NCI-H446 (cell line): ENCODE measurements at regions not wholly inside any gene's neighbourhood (a gene's known extent, or its start where the extent isn't known, plus 50 kb on each side); places are given as distances from the start of the nearest gene placed in this dataset.

Experiments
- DNase-seq, 2 experiments: peaks; one replicate each; lab custom pipeline; 2025; lab: John Stamatoyannopoulos, UW

DNA sequence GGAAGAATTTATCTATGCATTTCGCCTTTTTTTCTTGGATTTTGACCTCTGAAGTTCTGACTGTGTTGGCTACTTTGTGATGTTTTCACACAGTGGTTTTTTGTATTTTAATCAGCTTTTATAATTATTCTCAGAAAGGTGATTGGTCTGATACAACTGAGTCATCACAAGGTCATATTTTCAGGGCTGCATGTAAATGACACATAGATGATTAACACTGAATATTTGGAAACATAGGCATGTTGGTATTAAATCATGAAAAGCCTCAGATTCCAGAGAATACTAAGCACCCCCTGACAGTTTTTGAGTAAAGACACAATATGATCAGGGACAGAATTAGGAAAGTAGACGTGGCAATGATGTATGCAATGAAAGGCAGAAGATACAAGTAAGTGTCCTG lies 175.5 kb upstream of the SLCO3A1 start:
- DNase-seq = no peak

DNA sequence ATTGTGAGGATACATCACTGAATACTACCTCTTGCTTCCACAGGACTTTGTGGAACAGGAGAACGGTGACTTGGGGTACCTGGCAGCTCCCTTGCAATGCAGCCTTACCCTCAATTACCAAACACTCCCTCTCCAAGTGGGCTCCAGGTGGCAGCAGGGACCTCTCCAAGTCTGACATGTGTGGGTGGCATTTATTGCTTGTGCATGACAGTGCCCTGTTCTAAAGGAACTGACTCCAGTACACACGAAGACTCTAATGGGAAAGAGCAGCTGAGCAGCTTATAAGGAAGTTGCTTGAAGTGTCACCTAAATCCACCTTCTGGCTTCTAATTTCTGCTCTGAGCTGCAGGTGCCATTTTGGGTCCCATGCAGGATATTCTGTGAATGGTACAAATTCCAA lies 174.1 kb upstream of the SLCO3A1 start:
- no peak for DNase-seq

DNA sequence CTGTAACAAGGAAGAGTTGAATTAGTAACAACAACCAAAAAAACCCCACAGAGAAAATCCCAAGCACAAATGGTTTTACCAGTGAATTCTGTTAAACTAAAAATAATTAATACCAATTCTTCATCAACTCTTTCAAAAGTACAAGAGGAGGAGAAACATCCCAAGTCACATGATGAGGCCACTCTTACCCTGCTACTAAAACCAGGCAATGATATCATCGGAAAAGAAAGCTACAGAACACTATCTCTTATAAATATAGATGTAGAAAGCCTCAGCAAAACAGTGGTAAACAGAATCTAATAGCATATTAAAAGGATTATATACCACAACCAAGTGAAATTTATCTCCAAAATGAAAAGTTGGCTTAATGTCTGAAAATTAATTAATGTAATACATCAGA lies 168.1 kb upstream of the SLCO3A1 start:
- no peak for DNase-seq

DNA sequence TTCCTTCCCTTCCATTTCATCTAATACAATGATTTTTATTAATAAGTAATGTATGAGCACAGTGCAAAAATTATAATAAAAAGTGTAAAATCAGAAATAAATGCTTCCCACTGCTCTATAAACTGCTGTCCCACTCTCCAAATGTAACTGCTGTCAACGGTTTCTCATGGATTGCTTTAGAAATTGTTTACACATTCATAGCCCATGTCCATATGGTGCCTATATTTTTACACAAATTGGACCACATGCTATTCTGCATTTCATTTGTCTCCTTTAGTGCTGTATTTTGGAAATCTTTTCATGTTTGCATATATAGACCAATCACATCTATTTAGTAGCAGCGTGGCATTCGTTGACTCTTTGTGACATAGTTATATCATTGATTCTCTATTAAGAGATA lies 164.7 kb upstream of the SLCO3A1 start:
- DNase-seq = peak in 1 of 2 experiments; percentile 14

DNA sequence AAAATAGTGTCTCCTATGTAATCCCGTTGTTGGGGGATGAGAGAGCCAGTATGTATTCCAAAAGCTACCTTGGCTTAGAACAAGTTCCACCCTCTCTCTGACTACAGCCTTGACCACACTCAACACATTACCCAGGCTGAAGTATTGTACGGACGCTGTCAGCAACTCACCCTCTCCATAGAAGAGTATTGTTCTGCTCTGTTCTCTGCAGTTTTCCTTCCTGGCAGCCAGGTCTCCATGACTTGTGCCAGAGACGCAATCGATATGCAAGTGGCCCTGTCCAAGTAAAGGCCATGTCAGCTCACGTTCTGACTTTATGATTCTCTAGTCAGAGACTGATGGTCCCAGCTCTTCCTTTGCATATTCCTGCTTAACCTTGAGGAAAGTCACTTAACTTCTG lies 164.1 kb upstream of the SLCO3A1 start:
- no peak for DNase-seq

DNA sequence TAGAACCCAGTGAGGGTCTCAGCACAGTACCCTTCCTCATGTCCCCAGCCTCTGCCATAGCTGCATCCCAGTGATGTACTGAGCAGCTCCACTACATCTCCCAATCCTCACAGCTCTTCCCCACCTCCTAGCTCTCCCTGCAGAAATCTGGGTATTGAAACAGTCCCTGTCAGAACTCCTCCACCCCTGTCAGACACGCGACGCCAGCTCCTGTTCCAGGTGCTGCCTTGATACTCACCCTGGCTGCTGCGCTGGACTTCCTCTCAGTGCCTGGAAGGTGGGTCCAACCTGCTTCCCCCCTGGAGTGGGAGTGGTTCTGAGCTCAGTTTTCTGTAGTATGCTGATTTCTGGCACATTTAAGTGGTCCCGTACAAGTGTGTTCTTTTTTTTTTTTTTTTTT lies 160.9 kb upstream of the SLCO3A1 start:
- no peak for DNase-seq

DNA sequence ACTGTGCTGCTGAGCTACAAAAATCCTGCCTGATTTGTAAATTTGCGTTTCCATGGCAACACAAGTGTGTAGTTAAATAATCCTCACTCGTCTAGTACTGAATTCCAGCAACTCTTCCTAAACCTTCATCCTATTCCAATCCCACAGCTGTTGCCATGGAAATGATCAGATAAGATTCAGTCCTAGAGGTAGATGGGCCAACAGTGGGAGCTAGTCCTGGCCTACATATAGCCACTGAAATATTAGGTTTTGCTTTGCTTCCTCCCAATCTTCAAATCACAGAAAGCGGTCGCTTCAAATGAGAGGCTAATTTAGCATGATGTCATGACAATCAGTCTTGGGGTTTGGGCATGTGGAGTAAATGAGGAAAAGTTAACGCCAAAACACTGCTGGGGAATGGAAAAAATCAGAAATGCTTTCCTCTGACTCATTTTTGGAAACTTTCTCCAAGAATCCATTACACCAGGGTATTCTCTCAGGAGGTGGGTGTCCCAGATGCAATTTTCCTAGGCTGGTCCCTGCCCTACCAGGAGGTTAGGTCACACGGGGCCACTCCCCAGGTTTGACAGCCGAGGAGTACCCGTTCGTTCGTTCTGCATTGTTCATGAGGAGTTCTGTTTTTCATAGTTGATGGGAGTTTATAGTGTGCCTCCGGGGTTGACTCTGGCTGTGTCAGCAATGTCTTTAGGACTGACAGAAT lies 159.2 kb upstream of the SLCO3A1 start:
- DNase-seq = peak in 1 of 2 experiments; percentile 28

DNA sequence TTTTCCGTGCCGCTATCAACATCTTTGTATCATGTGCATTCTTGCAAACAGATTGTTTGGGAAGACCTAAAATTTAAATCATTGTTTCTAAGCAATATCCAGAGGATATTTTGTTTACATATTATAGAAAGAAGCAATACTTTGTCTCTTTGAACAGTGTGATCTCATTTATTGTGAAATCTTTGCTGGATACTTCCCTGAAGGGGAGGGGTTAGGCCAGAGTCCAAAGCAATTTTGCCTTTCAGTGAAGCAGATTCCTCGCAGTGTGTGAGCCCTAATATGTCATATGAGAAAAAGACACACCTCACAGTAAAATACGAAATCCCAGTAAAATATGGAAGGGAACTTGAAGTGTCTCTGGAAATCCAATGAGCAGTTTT lies 158.7 kb upstream of the SLCO3A1 start:
- no peak for DNase-seq

DNA sequence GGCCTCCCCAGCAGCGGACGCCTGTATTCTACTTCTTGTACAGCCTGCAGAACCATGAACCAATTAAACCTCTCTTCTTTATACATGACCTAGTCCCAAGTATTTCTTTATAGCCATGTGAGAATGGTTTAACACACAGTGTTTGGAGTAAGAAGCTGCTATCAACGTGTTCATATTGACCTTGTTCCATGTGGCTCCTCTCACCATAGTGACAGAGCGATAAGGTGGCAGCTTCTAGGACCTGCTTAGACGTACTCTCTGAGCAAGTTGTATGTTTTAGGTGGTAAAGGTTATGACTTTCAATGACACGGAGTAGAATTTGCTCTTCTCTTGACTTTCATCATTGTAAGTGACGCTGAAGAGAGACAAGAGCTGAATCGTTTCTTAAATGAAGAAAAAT lies 157.7 kb upstream of the SLCO3A1 start:
- DNase-seq = no peak

DNA sequence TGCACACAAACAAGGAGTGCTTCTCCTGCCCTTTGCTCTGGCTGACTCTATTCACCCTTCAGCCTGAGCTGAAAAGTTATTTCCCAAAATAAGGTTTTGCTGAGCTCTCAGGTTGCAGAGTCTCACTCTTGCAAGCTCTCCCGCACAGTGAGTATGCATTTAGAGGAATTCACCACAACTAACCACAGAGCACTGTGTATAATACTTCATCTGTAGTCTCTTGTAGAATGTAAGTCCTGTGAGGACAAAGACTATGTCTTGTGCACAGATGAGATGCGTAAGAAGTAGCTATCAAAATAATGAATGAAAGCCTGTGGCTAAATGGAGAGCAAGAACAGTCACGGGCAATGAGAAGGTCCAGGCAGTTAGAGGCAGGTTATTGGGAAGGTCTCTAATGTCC lies 156.5 kb upstream of the SLCO3A1 start:
- no peak for DNase-seq

DNA sequence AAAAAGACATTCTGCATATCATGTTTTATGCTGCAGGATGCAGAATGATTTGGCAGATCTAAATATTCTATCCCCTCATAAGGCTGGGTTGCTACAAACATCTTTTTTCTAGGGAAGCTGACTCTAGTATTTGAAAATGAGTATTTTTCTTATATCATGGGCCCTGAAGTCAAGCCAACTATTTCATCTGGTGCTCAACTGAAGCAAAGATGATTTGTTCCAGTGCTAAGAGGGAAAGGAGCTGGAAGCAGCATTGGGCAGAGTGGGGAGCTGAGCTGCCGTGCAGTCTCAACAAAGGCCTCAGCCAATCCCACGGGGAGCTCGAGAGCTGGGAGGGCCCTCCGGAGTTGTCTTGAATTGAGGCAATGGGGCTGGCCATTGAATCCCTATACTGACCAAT lies 155.3 kb upstream of the SLCO3A1 start:
- no peak for DNase-seq

DNA sequence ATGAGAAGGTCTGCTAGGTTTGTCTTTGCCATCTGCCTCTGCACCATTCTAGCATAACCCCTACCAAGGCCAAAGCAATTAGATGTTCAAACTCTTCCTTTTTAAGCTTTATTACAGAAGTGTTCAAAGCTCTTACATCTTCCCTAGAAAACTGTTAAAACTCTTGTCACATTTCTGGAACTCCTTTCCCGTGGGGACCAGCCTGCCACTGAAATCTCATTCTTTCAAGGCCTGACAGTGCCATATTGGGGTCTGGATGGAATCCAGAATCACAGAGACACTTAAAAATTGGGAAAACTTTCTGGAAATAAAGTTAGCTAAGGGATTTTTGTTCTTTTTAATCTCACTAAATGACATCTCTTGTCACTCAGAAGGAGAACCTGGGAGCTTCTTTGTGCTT lies 153.8 kb upstream of the SLCO3A1 start:
- DNase-seq = no peak

DNA sequence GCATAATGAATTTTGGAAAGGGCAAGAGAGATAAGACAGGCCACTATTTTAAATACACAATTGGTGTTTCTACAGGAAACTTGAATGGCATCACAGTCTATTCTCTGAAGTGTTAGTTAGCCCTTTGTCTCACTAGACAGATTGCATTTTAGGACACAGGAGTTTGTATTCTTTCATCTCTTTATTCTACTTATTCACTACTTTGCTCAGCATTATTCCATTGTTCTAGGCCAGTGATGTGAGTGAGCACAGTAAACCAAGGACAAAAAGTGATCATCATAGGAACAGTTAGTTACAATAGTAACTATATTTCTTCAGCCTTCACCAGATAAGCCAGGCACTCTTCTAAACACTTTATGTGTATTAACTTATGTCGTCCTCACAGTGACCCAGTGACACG lies 150.2 kb upstream of the SLCO3A1 start:
- DNase-seq = no peak

DNA sequence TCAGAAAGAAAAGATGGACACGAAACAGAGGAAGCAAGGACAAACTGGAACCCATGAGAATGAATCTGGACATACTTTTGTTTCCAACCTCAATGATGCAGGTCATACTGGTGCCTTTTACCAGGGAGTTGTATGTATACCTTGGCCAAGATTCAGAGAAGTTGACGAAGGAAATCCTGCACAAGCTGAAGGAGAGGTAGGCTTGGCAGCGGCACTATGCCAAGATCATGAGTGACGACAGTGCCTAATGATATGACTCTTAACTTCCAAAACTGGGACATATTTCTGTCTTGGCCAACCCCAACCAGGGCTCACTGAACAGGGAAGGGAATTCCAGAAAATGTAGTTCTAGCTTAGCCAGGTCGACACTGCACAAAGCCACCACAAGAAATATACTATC lies 149.2 kb upstream of the SLCO3A1 start:
- DNase-seq = no peak

DNA sequence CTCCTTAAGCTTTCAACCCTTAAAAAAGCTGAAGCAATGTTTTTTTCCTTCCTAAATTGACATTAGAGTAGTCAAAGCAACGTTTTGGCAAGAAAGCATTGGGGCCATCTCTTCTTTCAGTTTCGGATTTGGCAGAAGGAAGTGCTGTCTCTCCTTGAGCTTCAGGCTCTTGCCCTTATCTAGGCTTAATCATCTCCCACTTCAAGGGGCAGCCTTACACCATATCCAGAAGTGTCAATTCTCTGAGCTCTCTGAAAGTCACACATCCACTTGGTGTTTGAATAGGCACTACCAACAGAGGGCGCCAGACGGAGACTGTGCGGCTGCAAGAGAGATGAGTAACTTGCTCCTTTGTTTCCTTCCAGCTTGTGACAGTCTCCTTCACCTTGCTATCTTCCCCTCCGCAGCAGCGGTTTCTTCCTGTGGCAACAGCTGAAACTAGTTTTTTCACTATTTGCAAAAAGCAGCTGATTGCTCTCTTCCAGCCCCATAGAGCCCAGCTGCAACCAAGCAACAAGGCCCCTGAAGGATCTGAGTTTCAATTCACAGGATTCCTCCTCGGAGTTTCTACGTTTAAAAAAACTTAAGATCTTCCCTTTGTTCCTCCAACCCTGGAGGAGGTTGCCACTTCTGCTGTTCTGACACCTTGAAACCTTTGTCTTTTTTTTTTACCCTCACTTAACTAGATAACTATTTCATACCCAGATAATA lies 147.0 kb upstream of the SLCO3A1 start:
- peak; percentile 14 to 72 for DNase-seq

DNA sequence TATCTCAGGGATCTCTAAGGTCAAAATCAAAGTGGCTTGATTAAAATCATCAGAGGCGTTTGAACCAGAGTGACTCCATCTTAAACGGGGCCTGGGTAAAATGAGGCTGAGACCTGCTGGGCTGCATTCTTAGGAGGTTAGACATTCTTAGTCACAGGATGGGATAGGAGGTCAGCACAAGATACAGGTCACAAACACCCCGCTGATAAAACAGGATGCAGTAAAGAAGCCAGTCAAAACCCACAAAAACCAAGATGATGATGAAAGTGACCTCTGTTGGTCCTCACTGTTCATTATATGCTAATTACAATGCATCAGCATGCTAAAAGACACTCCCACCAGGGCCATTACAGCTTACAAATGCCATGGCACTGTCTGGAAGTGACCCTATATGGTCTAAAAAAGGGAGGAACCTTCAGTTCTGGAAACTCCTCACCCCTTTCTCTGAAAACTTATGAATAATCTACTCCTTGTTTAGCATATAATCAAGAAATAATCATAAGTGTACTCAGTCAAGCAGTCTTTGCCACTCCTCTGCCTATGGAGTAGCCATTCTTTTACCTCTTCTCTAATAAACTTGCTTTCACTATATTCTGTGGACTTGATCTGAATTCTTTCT lies 143.3 kb upstream of the SLCO3A1 start:
- DNase-seq = no peak

DNA sequence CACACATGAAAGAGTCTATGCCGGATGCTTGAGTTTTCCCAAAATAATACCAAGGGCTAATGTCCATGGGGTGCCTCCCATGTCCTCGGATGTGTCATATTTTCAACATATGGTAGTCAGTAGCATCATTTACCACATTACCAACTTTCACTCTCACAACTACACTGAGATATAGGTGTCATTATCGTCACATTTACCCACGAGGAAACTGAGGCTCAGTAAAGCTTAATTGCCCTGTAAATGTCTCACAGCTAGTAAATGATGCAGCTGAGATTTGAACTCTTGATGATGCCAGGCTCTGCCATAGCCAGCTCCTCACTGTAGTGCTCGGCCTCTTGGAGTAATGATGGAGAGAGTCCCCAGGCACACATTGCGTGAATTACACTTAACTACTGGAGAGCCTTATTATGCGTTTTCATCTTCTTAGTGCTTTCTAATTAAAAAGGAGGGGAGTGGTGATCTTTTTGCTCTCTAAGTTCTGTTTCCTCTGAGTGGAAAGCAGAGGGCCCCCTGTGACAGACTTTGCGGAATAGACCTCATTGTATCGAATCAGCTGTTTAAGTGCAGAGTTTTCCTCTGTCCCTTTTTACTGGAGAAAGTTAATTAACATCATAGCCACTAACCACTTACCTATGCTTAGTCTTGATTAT lies 142.0 kb upstream of the SLCO3A1 start:
- no peak for DNase-seq

DNA sequence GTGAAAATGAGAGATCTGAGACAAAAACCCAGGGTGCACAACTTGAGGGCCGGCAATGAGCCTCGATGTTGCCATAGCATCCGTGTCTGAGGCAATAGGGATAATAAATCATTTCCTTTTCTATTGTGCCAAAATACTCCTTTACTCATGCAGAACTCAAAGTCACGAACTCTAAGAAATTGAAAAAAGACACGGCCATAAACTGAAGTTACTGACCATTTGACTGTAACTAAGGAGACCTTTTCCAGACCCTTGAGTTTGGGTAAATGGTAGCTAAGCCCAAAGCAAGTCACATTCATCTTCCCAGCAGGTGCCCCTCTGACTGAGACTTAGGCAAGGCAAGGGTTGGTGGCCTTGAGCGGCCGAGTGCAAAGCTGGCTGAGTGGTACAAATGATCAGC lies 141.2 kb upstream of the SLCO3A1 start:
- DNase-seq = no peak

DNA sequence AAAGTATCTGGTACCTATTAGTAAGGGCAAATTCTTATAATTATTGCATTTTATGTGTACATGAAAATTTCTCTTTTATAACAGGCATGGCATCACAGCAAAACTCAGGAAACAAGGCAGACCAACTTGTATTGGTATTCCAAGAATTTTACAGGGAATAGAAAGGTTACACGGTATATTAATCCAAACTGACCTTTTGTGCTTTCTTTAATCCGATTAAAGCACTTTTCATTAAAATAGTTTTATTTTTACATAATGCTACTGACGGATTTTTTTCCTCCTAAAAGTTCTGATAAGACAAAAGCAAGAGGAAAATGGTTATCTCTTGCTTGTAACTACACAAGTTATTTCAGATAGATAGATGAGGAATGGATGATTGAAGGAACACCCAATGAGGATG lies 137.0 kb upstream of the SLCO3A1 start:
- DNase-seq = no peak

DNA sequence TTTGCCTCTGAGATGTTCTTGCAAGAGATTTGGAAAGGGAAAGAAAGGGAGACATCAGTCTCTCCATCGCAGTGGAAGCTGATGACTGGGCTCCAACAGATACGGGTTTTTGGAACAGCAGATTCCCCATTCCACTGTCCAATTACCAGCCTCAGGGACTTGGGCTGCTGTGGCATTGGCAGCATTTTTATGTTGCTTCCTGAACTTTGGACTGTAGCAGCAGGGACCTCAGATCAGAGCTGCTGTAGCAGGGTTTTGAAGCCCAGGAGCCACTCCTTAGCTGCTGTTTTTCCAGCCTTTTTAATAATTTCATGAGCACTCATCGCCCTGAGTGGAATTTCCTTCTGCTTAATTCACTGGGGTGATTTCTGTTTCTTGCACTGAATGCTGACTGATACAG lies 135.7 kb upstream of the SLCO3A1 start:
- no peak for DNase-seq

DNA sequence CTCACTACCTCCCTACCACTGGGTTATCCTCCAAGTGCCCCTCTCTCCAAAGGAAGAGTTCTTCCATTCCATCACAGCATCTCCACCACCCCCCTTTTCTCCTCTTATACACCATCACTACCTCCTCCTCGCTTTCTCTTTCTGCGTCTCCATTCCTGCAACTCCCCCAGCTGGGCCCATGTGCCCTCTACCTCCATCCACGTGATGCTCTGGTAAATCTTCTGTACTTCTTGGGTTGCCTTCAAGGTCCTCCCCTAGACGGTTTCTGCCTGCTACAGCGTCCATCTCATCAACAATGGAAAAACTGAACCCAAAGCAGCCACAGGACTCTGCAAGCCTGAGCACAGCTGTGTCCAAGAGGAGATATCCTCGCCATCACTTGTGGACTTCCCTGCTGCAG lies 129.5 kb upstream of the SLCO3A1 start:
- no peak for DNase-seq

DNA sequence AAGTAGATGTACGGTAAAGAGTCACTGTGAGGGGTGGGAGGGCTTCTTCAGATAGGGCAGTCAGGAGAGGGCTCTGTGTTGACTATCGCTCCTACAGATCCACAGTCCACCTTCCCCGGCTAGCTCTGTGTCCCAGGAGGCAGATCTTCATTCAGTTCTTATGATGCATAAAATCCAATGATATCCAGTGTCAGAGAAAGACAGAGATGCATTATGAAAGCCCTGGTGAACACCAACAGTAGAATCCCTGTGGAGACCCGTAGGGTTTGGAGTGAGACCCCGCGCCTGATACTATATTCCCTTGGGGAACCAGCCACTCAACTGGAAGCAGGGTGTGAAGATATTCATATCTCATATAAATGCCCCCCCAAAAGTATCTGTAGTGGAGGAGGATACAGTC lies 119.8 kb upstream of the SLCO3A1 start:
- no peak for DNase-seq
